B cell (primary cell): ENCODE measurements at regions not wholly inside any gene's neighbourhood (a gene's known extent, or its start where the extent isn't known, plus 50 kb on each side); places are given as distances from the start of the nearest gene placed in this dataset.

Source experiments
- ATAC-seq: fragments of 200-7000 bp; cut with Tn5 transposase; one replicate; pipeline ENCODE4 v1.10.0; 2021; ENCODE audit warnings: low read depth, mild to moderate bottlenecking, moderate number of reproducible peaks, moderate library complexity
- CTCF ChIA-PET: fragments of 350-600 bp; sonication (Branson Sonifier 250); formaldehyde crosslinking; loops from one replicate; lab custom pipeline; 2021; ENCODE audit warnings: antibody characterized with exemption, inconsistent platforms; lab: Charles Lee
- POLR2A ChIA-PET: fragments of 350-600 bp; sonication (Branson Sonifier 250); formaldehyde crosslinking; loops from one replicate; lab custom pipeline; 2021; ENCODE audit warnings: antibody characterized with exemption; lab: Charles Lee
- DNase-seq: peaks from one replicate; pipeline ENCODE4 v3.0.0; 2013
- H2AFZ ChIP-seq: 2 replicates; pipeline ENCODE4 v1.6.1; 2012; ENCODE audit warnings: mild to moderate bottlenecking, low read depth, low read length; ENCODE audit not compliant: insufficient read depth, poor library complexity, severe bottlenecking
- H3K27ac ChIP-seq, 2 donors: 1 replicate in 1 of 2; 2 replicates in 1 of 2; pipeline ENCODE4 v1.5.1; 2012 to 2013; ENCODE audit warnings: low read length in 2 of 2, mild to moderate bottlenecking in 2 of 2, moderate library complexity in 1 of 2
- H3K27me3 ChIP-seq, 4 experiments: fragments of 200-600 bp in 1 of 4; sonication (generic) in 1 of 4; replicated peaks in 1 of 4; 1 replicate in 2 of 4; 2 replicates in 2 of 4; pipeline versions ENCODE4 v1.6.1 to v1.7.0; 2013 to 2016; ENCODE audit warnings: low read length in 3 of 4, mild to moderate bottlenecking in 2 of 4, mixed read lengths in 1 of 4, moderate library complexity in 1 of 4; ENCODE audit not compliant: insufficient read depth in 4 of 4, control insufficient read depth in 3 of 4; ENCODE audit errors: control extremely low read depth in 1 of 4
- H3K36me3 ChIP-seq, 2 experiments: replicated peaks in 1 of 2; 1 replicate in 1 of 2; 2 replicates in 1 of 2; pipeline versions ENCODE4 v1.6.1 to v1.7.1; 2013; ENCODE audit warnings: low read length in 1 of 2; ENCODE audit not compliant: insufficient read depth in 2 of 2, control insufficient read depth in 1 of 2; ENCODE audit errors: control extremely low read depth in 1 of 2, extremely low read depth in 1 of 2
- H3K4me1 ChIP-seq, 2 donors: fragments of 200-600 bp in 1 of 2; sonication (generic) in 1 of 2; 1 replicate in 1 of 2; 2 replicates in 1 of 2; pipeline versions ENCODE4 v1.5.1 to v1.6.1; 2013 to 2017; ENCODE audit warnings: low read length in 2 of 2; ENCODE audit not compliant: control insufficient read depth in 2 of 2, insufficient read depth in 2 of 2
- H3K4me2 ChIP-seq: replicated peaks from 2 replicates; pipeline ENCODE3; 2012; ENCODE audit warnings: mild to moderate bottlenecking, low read depth, low read length; ENCODE audit not compliant: poor library complexity, severe bottlenecking
- H3K4me3 ChIP-seq, 5 experiments: fragments of 200-600 bp in 1 of 5; sonication (generic) in 1 of 5; 1 replicate in 3 of 5; 2 replicates in 2 of 5; pipeline versions ENCODE4 v1.5.1 to v1.7.0; 2011 to 2016; ENCODE audit warnings: low read length in 4 of 5, mild to moderate bottlenecking in 4 of 5, low read depth in 2 of 5, control low read depth in 1 of 5, moderate library complexity in 1 of 5; ENCODE audit not compliant: insufficient read depth in 1 of 5; ENCODE audit errors: control extremely low read depth in 1 of 5, extremely low read depth in 1 of 5
- H3K79me2 ChIP-seq: fragments of 200-600 bp; sonication (generic); one replicate; pipeline ENCODE4 v1.6.0; 2016; ENCODE audit warnings: low read length; ENCODE audit not compliant: control insufficient read depth, insufficient read depth
- H3K9ac ChIP-seq: fragments of 200-600 bp; sonication (generic); 2 replicates; pipeline ENCODE4 v1.6.1; 2017; ENCODE audit warnings: mild to moderate bottlenecking, low read length, moderate library complexity
- H3K9me3 ChIP-seq, 3 donors: one replicate each; pipeline versions ENCODE4 v1.6.1 to v1.7.1; 2013; ENCODE audit warnings: low read length in 2 of 3; ENCODE audit not compliant: control insufficient read depth in 2 of 3, insufficient read depth in 1 of 3; ENCODE audit errors: control extremely low read depth in 1 of 3
- H4K20me1 ChIP-seq: 2 replicates; pipeline ENCODE4 v1.6.0; 2012; ENCODE audit warnings: mild to moderate bottlenecking, low read length; ENCODE audit not compliant: insufficient read depth, control insufficient read depth, poor library complexity, severe bottlenecking
- H3K27ac Mint-ChIP-seq: one replicate; pipeline ENCODE4 v1.8.0; 2021; ENCODE audit warnings: mixed read lengths
- H3K27me3 Mint-ChIP-seq: one replicate; pipeline ENCODE4 v1.8.0; 2021; ENCODE audit warnings: mixed read lengths
- H3K4me1 Mint-ChIP-seq: one replicate; pipeline ENCODE4 v1.8.0; 2021; ENCODE audit warnings: mixed read lengths
- H3K4me3 Mint-ChIP-seq: one replicate; pipeline ENCODE4 v1.8.0; 2021; ENCODE audit warnings: mixed read lengths
- H3K9me3 Mint-ChIP-seq: one replicate; pipeline ENCODE4 v1.8.0; 2022; ENCODE audit warnings: mixed read lengths; ENCODE audit not compliant: insufficient read depth
- EZH2 ChIP-seq: IDR thresholded peaks from 2 replicates; pipeline ENCODE4 v1.6.1; 2012; ENCODE audit warnings: borderline replicate concordance, low read depth, mild to moderate bottlenecking, moderate library complexity, low read length; ENCODE audit not compliant: insufficient read depth, poor library complexity, severe bottlenecking
- WGBS: methylation state at CpG from one replicate; pipeline ENCODE4 v1.1.5; 2013; ENCODE audit warnings: missing lambda C conversion rate; ENCODE audit not compliant: insufficient coverage; 5-methylcytosine and 5-hydroxymethylcytosine counted together
- intact Hi-C: fragments of 100-400 bp; cut with micrococcal nuclease; formaldehyde crosslinking; loops from one replicate; pipeline ENCODE4 v1.10.0; 2022
- TF ChIP-seq, protein P1 (sequence below): fragments of 200-600 bp; IDR thresholded peaks from one replicate; pipeline ENCODE4 v1.8.0; 2022; ENCODE audit warnings: antibody characterized with exemption, mild to moderate bottlenecking

DNA sequence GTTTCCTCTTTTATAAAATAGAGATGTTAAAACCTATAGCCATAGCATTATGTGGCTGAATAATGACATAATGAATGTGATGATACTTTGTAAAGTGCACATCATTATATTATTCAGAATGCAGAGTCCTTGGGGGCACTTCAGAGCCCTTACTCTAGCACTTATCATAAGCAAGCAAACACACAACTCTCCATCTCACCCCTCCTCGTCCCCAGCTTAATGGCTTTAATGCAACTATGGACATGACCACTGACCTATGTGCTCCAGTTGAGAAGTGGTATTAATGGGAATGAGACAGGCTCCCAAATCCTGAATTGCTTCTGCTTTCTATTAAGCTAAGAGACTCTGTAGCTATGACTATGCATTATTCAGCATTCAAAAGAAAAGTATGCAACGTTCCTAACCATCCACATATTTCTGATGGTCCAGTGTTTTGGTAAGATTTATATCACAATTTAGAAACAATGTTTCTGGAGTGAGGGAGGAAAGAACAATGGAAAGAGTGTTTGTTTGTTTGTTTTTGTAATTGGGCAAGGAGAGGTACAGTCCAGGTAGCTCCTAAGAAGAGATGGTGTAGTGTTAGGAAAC lies 194.0 kb upstream of the PLXNA2 start:
- Histone ChIP-seq H3K27ac (no peak overlapping the region), H3K9me3 (no peaks in the 10 kb centered on the region), H3K4me2 (no peak overlapping the region), H3K9ac (no peak overlapping the region), H3K36me3 (no peaks in the 10 kb centered on the region), H3K4me1 (no peaks in the 10 kb centered on the region), H4K20me1 (no peaks in the 10 kb centered on the region), H2AFZ (no peak overlapping the region), H3K4me3 (no peak overlapping the region), H3K79me2 (no peaks in the 10 kb centered on the region), H3K27me3 (peaks cover 0 to 2% (median 0%) of the 10 kb centered on the region in 4 experiments)
- WGBS, result no CpG with 5 or more reads among the region's 2 CpGs
- Mint-ChIP-seq H3K4me1 (no peaks in the 10 kb centered on the region), H3K27ac (no peak overlapping the region), H3K4me3 (no peak overlapping the region), H3K27me3 (no peaks in the 10 kb centered on the region), H3K9me3 (peaks cover 2% of the 10 kb centered on the region)
- TF ChIP-seq, protein P1, sequence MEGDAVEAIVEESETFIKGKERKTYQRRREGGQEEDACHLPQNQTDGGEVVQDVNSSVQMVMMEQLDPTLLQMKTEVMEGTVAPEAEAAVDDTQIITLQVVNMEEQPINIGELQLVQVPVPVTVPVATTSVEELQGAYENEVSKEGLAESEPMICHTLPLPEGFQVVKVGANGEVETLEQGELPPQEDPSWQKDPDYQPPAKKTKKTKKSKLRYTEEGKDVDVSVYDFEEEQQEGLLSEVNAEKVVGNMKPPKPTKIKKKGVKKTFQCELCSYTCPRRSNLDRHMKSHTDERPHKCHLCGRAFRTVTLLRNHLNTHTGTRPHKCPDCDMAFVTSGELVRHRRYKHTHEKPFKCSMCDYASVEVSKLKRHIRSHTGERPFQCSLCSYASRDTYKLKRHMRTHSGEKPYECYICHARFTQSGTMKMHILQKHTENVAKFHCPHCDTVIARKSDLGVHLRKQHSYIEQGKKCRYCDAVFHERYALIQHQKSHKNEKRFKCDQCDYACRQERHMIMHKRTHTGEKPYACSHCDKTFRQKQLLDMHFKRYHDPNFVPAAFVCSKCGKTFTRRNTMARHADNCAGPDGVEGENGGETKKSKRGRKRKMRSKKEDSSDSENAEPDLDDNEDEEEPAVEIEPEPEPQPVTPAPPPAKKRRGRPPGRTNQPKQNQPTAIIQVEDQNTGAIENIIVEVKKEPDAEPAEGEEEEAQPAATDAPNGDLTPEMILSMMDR, result no peak
- TF ChIP-seq EZH2, result no peak
- no peak for ATAC-seq
- intact Hi-C loops, result no loop called here
- DNase-seq, result no peak
- ChIA-PET CTCF (no interaction called here), POLR2A (no interaction called here)

GRCh38 chr1:208445758-208446203 lies 201.6 kb upstream of the PLXNA2 start:
- H3K4me1 Mint-ChIP-seq, result no peaks in the 10 kb centered on the region
- Histone ChIP-seq H2AFZ (no peak overlapping the region), H4K20me1 (no peaks in the 10 kb centered on the region), H3K36me3 (no peaks in the 10 kb centered on the region), H3K4me1 (no peaks in the 10 kb centered on the region), H3K27me3 (peaks cover 0 to 4% (median 1%) of the 10 kb centered on the region in 4 experiments), H3K27ac (no peak overlapping the region), H3K9me3 (no peaks in the 10 kb centered on the region), H3K4me2 (no peak overlapping the region), H3K4me3 (no peak overlapping the region), H3K9ac (no peak overlapping the region), H3K79me2 (no peaks in the 10 kb centered on the region)
- no peak for DNase-seq
- WGBS, result 41% methylated on average over 6 of the region's 7 CpGs
- peaks cover 2% of the 10 kb centered on the region for H3K9me3 Mint-ChIP-seq
- no peak for ATAC-seq
- ChIA-PET POLR2A (no interaction called here), CTCF (no interaction called here)
- H3K27ac Mint-ChIP-seq, result no peak overlapping the region
- intact Hi-C loops, result no loop called here
- peaks cover 27% of the 10 kb centered on the region for H3K27me3 Mint-ChIP-seq
- H3K4me3 Mint-ChIP-seq, result no peak overlapping the region
- no peak for TF ChIP-seq EZH2
- TF ChIP-seq, protein P1, result no peak
